ENCODE measurements at regions not wholly inside any gene's neighbourhood (a gene's known extent, or its start where the extent isn't known, plus 50 kb on each side); places are given as distances from the start of the nearest gene placed in this dataset.
"Not testable (repeated sequence)": the region's sequence is repeated elsewhere in the genome, so short reads cannot be mapped to it uniquely, and the experiment has no call there.

DNA sequence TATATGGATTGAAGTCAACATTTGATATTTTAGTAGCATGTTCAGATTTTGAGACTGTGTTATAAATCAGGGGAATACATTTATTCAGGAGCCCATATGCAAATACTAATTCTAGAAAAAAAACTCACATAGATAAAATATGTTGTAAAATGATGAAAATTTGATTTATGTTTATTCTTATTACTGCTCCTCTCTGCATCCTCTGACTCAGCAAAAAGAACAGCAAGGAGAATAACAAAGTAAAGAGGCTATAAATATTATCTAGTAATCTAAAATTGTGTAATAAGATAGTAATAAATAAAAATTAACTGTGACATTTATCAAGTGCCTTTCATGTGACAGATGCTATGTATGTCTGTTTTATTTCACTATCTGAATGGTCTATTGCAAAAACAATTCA lies 507.2 kb upstream of the ANO3 start:
- H3K36me3 ChIP-seq (ENCODE audit: control insufficient read depth, insufficient read depth, low read length): no peaks in the 10 kb centered on the region

DNA sequence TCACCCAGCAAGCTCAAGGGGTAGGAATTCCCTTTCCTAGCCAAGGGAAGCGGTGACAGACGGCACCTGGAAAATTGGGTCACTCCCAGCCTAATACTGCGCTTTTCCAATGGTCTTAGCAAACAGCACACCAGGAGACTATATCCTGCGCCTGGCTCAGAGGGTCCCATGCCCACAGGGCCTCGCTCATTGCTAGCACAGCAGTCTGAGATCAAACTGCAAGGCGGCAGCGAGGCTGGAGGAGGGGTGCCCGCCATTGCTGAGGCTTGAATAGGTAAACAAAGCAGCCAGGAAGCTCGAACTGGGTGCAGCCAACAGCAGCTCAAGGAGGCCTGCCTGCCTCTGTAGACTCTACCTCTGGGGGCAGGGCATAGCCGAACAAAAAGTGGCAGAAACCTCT lies 500.4 kb upstream of the ANO3 start:
- not testable (repeated sequence) for H2AFZ ChIP-seq (ENCODE audit: low read length); DNase-seq (ENCODE audit: low read depth in 2 of 2); H3K4me3 ChIP-seq (replicated peaks in 1 of 4; ENCODE audit: control extremely low read depth in 1 of 4, insufficient read depth in 1 of 4, low read depth in 3 of 4, low read length in 4 of 4); H3K36me3 ChIP-seq (ENCODE audit: control insufficient read depth, insufficient read depth, low read length); H3K9ac ChIP-seq (ENCODE audit: insufficient read depth, low read length); H4K20me1 ChIP-seq (ENCODE audit: control insufficient read depth, extremely low read depth, insufficient read depth, low read length); H3K9me3 ChIP-seq (ENCODE audit: control insufficient read depth, insufficient read depth, low read depth, low read length); H3K27ac ChIP-seq (ENCODE audit: insufficient read depth, low read length); H3K4me1 ChIP-seq (ENCODE audit: control insufficient read depth, extremely low read depth, insufficient read depth, low read length); H3K4me2 ChIP-seq (ENCODE audit: extremely low read depth, insufficient read depth, low read length); H3K79me2 ChIP-seq (ENCODE audit: control insufficient read depth, insufficient read depth, low read length); H3K27me3 ChIP-seq (ENCODE audit: control insufficient read depth, insufficient read depth, low read length)

More for the DNA sequence above, 507.2 kb upstream of the ANO3 start:
- Histone ChIP-seq H3K4me2 (ENCODE audit: extremely low read depth, insufficient read depth, low read length) (no peak overlapping the region), H3K79me2 (ENCODE audit: control insufficient read depth, insufficient read depth, low read length) (no peaks in the 10 kb centered on the region), H3K27me3 (ENCODE audit: control insufficient read depth, insufficient read depth, low read length) (no peaks in the 10 kb centered on the region), H3K4me3 (replicated peaks in 1 of 4; ENCODE audit: control extremely low read depth in 1 of 4, insufficient read depth in 1 of 4, low read depth in 3 of 4, low read length in 4 of 4) (no peak overlapping the region), H3K9me3 (ENCODE audit: control insufficient read depth, insufficient read depth, low read depth, low read length) (no peaks in the 10 kb centered on the region), H2AFZ (ENCODE audit: low read length) (no peak overlapping the region), H4K20me1 (ENCODE audit: control insufficient read depth, extremely low read depth, insufficient read depth, low read length) (no peaks in the 10 kb centered on the region), H3K9ac (ENCODE audit: insufficient read depth, low read length) (no peak overlapping the region), H3K4me1 (ENCODE audit: control insufficient read depth, extremely low read depth, insufficient read depth, low read length) (no peaks in the 10 kb centered on the region), H3K27ac (ENCODE audit: insufficient read depth, low read length) (no peak overlapping the region)
- no peak for DNase-seq (ENCODE audit: low read depth in 2 of 2)
- TF ChIP-seq EZH2 (IDR thresholded peaks at IDR 0.05; ENCODE audit: low read length, missing control alignments): no peak
- TF ChIP-seq, protein P1, sequence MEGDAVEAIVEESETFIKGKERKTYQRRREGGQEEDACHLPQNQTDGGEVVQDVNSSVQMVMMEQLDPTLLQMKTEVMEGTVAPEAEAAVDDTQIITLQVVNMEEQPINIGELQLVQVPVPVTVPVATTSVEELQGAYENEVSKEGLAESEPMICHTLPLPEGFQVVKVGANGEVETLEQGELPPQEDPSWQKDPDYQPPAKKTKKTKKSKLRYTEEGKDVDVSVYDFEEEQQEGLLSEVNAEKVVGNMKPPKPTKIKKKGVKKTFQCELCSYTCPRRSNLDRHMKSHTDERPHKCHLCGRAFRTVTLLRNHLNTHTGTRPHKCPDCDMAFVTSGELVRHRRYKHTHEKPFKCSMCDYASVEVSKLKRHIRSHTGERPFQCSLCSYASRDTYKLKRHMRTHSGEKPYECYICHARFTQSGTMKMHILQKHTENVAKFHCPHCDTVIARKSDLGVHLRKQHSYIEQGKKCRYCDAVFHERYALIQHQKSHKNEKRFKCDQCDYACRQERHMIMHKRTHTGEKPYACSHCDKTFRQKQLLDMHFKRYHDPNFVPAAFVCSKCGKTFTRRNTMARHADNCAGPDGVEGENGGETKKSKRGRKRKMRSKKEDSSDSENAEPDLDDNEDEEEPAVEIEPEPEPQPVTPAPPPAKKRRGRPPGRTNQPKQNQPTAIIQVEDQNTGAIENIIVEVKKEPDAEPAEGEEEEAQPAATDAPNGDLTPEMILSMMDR (conservative IDR thresholded peaks at IDR 0.05 in 1 of 2, IDR thresholded peaks at IDR 0.05 in 1 of 2; ENCODE audit: low read depth in 1 of 2, low read length in 2 of 2): no peak

DNA sequence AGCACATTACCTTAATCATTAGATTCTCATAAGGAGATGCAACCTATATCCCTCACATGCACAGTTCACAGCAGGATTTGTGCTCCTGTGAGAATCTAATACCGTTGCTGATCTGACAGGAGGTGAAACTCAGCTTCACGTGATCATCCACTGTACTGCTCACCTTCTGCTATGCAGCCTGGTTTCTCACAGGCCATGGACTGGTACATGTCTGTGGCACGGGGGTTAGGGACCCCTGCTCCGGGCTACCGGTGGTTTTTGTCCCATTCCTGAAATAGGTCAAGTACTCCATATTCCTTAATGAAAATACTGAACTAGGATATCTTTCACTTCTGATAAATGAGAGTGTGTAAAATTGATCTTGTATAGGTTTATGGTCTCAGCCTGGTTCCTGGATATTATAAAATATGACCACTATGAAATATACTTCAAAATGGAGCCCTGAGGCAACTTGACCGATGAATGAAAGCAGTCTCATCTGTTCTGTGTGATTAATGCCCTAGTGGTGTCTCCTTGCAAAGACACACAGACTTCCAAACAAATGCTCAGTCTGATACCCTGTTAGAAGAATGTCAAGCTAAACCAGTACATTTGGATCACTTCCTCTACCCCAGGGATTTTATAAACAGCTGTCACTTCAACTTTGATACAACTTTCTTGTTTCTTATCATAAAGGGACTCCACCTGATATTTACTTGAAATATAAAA lies 492.9 kb upstream of the ANO3 start:
- Histone ChIP-seq H3K4me2 (ENCODE audit: extremely low read depth, insufficient read depth, low read length) (no peak overlapping the region), H3K4me1 (ENCODE audit: control insufficient read depth, extremely low read depth, insufficient read depth, low read length) (no peaks in the 10 kb centered on the region), H3K4me3 (replicated peaks in 1 of 4; ENCODE audit: control extremely low read depth in 1 of 4, insufficient read depth in 1 of 4, low read depth in 3 of 4, low read length in 4 of 4) (no peak overlapping the region), H3K36me3 (ENCODE audit: control insufficient read depth, insufficient read depth, low read length) (no peaks in the 10 kb centered on the region), H3K79me2 (ENCODE audit: control insufficient read depth, insufficient read depth, low read length) (no peaks in the 10 kb centered on the region), H4K20me1 (ENCODE audit: control insufficient read depth, extremely low read depth, insufficient read depth, low read length) (no peaks in the 10 kb centered on the region), H2AFZ (ENCODE audit: low read length) (no peak overlapping the region), H3K27ac (ENCODE audit: insufficient read depth, low read length) (no peak overlapping the region), H3K27me3 (ENCODE audit: control insufficient read depth, insufficient read depth, low read length) (no peaks in the 10 kb centered on the region), H3K9me3 (ENCODE audit: control insufficient read depth, insufficient read depth, low read depth, low read length) (no peaks in the 10 kb centered on the region), H3K9ac (ENCODE audit: insufficient read depth, low read length) (no peak overlapping the region)
- no peak for DNase-seq (ENCODE audit: low read depth in 2 of 2)
- TF ChIP-seq EZH2 (IDR thresholded peaks at IDR 0.05; ENCODE audit: low read length, missing control alignments): no peak
- TF ChIP-seq, protein P1 (conservative IDR thresholded peaks at IDR 0.05 in 1 of 2, IDR thresholded peaks at IDR 0.05 in 1 of 2; ENCODE audit: low read depth in 1 of 2, low read length in 2 of 2): no peak

Data from fibroblast of lung (primary cell).